ENCODE measurements at regions not wholly inside any gene's neighbourhood (a gene's known extent, or its start where the extent isn't known, plus 50 kb on each side); places are given as distances from the start of the nearest gene placed in this dataset.

DNA sequence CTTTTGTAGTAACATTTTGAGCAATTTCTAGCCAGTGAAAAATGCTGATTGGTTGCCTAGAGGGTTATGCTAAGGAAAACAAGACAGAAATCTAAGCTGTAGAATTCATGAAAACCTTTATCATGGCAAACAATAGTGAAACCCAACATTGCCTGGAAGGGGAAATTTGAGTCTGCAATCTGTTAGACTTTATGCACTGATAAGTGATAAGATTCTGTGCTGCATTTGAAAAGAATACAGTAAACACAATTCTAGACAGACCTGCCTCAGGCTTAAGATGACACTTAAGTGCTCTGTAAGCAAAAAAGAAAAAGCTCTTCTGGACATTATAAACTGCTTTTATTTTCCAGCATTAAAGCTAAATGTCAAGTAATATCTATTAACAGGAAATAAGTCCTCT is 519.3 kb downstream of the ISL1 start:
- in situ Hi-C loops (cut with HindIII; ENCODE audit: low sequenced_read_pairs), result no loop called here

DNA sequence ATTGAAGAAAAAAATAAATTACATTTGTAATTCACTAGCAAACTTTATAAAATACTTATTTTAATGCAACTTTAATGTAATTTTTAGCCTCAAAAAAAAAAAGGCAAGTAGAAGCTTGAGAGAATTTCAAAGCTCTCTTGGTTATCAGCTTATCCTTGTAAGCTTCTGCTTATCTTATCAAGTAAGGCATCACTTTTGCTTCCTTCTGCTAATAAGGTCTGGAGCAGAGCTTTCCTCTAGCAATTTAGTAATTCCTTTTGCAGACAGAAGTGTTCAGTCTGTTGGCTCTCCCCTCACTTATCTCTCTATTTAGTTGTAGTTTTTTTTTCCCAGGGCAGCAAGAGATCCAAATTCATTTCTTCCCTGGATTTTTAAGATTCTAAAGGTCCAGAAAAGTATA is 525.0 kb downstream of the ISL1 start:
- in situ Hi-C loops (cut with HindIII; ENCODE audit: low sequenced_read_pairs), result no loop called here

DNA sequence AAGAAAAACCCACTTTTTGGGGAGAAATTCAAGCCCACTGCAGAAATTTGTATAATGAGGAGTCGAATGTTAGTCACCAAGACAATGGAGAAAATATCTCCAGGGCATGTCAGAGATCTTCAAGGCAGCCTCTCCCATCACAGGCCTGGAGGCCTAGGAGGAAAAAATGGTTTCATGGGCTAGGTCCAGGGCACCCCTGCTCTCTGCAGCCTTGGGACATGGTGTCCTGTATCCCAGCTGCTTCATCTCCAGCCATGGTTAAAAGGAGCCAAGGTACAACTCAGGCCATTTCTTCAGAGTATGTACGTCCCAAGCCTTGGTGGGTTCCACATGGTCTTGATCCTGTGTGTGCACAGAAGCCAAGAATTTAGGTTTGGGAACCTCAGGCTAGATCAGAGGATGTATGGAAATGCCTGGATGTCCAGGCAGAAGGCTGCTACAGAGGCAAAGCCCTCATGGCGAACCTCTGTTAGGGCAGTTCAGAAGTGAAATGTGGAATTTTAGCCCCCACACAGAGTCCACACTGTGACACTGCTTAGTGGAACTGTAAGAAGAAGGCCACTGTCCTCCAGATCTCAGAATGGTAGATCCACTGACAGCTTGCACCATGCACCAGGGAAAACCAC is 561.4 kb downstream of the ISL1 start:
- in situ Hi-C loops (cut with HindIII; ENCODE audit: low sequenced_read_pairs), result no loop called here

DNA sequence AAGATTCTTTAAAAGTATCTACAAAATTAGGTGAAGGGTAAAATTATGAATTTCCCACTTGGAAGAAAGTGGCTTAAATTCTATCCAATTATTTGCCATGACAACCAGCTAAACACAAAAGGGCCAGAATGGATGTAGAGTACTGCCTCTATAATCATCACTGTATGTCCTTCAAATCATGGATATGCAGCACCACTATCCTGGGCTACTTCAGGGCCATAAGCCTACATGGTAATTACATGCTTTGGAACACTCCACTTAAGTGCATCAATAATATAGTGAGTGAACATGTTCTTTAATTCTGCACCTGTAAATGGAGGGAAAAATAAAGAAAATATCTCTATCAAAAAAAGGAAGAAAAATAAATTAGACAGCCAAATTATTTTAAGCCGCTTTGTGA is 575.2 kb downstream of the ISL1 start:
- in situ Hi-C loops (cut with HindIII; ENCODE audit: low sequenced_read_pairs), result loop anchor here (25.0 kb wide), 1 partner anchor 996 kb away; no protein-coding TSS in a partner anchor

GRCh38 chr5:51960617-51961121 is 577.4 kb downstream of the ISL1 start:
- in situ Hi-C loops (cut with HindIII; ENCODE audit: low sequenced_read_pairs), result loop anchor here (25.0 kb wide), 1 partner anchor 998 kb away; no protein-coding TSS in a partner anchor

GRCh38 chr5:51961154-51961562 is 577.9 kb downstream of the ISL1 start:
- in situ Hi-C loops (cut with HindIII; ENCODE audit: low sequenced_read_pairs), result loop anchor here (25.0 kb wide), 1 partner anchor 999 kb away; no protein-coding TSS in a partner anchor

GRCh38 chr5:51968756-51969155 is 585.5 kb downstream of the ISL1 start:
- in situ Hi-C loops (cut with HindIII; ENCODE audit: low sequenced_read_pairs), result loop anchor here (25.0 kb wide), 1 partner anchor 1006 kb away; no protein-coding TSS in a partner anchor

DNA sequence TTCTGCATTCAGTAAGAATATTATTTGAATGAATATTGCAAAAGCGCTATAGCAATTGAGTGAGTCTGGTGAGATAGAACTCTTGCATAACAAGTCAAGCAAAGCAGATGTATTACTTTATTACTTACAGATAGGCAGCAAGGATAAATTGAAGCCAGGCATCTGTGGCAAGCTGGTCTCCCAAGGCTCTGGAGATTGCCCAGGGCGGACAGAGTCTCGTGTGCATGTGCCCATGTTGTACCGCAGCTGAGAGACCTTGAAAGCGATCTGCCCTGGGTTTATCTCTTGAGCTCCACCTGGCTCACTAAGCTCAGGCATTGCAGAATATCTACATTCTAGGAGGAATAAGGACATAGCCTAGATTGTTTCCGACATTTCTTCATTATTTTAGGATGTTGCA is 591.6 kb downstream of the ISL1 start:
- in situ Hi-C loops (cut with HindIII; ENCODE audit: low sequenced_read_pairs), result loop anchor here (25.0 kb wide), 1 partner anchor 1013 kb away; no protein-coding TSS in a partner anchor

DNA sequence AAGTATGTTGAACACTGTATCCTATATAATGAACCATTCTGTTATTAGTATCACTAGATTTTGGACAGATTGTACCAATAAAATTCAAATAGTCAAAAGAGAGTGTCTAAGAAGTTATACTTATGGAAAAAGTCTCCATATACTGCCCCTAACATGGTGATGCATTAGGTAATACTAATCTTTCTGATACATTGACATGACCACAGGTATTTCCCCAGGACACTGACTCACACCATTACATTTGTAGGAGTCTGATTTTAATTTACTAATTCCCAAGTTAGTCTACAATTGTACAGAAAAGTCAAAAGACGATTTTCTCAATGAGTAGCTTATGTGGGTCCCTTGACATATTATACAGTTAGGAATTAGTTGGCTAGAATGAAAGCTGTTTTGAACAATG is 593.8 kb downstream of the ISL1 start:
- in situ Hi-C loops (cut with HindIII; ENCODE audit: low sequenced_read_pairs), result no loop called here

GRCh38 chr5:51983161-51983560 is 599.9 kb downstream of the ISL1 start:
- in situ Hi-C loops (cut with HindIII; ENCODE audit: low sequenced_read_pairs), result no loop called here

- in situ Hi-C loops (cut with HindIII; ENCODE audit: low sequenced_read_pairs), result no loop called here
These were observed 603.5 kb downstream of the ISL1 start for GRCh38 chr5:51986733-51987132.

- in situ Hi-C loops (cut with HindIII; ENCODE audit: low sequenced_read_pairs), result no loop called here
These were observed 604.0 kb downstream of the ISL1 start for GRCh38 chr5:51987239-51987638.

GRCh38 chr5:51987669-51988209 is 604.5 kb downstream of the ISL1 start:
- in situ Hi-C loops (cut with HindIII; ENCODE audit: low sequenced_read_pairs), result no loop called here

DNA sequence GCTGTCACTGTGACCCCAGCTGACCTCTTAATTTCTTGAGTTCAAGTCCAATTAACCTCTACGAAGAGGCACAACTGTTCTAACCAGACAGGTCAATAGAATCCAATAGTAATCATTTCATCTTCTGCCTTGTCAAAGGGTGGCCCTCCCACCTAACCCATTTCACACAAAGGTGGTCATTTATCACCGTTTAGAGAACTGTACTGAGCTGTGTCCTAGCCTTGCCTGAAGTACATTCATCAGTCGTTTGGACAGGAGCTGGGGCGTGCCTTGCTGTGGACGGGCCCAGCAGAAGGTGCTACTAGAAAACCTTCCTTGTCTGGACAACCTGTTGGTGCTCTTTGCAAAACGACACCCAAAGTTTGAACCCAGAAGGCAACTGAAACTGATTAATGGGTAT is 605.4 kb downstream of the ISL1 start:
- in situ Hi-C loops (cut with HindIII; ENCODE audit: low sequenced_read_pairs), result no loop called here

GRCh38 chr5:51990241-51990640 is 607.0 kb downstream of the ISL1 start:
- in situ Hi-C loops (cut with HindIII; ENCODE audit: low sequenced_read_pairs), result no loop called here

DNA sequence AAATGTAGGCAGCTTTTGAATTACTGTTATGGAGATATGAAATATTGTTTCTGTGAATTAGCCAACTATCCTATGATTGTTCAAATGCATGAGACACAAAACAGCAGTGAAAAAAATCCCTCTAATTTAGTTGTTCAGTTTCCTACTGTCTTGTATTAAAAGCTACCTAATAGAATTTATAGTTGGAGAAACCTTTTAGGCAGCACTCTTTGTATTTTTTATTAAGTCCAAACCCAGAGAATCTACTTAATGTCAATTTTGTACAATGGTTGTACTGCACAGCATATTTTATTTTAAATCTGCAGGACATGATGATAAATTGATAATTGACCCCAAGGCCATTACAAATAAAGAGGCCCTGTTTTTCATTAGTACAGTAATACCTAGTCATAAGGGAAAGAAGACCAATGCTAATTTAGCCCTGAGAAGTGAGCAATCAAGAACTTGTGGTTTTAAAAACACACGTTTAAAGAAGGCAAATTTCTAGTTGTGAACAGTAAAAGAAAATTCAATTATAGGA is 607.5 kb downstream of the ISL1 start:
- in situ Hi-C loops (cut with HindIII; ENCODE audit: low sequenced_read_pairs), result no loop called here

DNA sequence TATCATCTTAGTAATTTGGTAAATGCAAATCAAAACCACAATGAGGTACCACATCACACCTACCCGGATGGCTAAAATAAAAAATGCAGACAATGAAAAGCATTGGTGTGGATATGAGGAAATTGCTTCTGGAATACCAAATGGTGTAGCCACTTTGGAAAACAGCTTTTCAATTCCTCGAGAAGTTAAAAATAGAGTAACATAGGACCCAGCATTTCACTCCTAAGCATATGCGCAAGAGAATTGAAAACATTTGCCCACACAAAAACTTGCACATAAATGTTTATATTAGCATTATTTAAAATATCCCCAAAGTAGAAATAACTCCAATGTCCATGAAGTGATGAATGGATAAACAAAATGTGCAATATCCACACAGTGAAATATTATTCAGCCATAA is 608.7 kb downstream of the ISL1 start:
- in situ Hi-C loops (cut with HindIII; ENCODE audit: low sequenced_read_pairs), result no loop called here

GRCh38 chr5:51995773-51996306 is 612.6 kb downstream of the ISL1 start:
- in situ Hi-C loops (cut with HindIII; ENCODE audit: low sequenced_read_pairs), result no loop called here

DNA sequence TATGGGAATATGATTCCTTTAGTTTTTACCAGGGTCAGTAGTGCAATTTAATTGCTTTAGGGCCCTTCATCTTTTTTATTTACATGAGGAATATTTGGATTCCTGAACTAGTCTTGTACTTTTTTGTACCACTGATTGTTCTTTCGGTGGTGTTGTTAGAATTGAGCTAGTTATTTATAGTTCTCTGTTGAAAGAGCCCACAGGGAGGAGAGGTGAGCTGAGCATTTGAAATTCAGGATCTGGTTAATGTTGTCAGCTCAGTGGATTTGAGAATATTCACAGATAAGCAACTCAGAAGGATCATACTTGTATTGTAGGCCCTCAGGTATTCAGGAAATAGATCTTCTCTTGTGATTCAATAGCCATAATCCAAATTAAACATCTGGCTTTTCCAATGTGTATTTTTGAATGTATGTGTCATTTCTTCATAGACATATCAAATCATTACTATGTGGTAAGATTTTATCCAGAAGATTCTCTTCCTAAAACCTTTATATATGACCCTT is 613.2 kb downstream of the ISL1 start:
- in situ Hi-C loops (cut with HindIII; ENCODE audit: low sequenced_read_pairs), result no loop called here

GRCh38 chr5:51997500-51997899 is 614.3 kb downstream of the ISL1 start:
- in situ Hi-C loops (cut with HindIII; ENCODE audit: low sequenced_read_pairs), result no loop called here

DNA sequence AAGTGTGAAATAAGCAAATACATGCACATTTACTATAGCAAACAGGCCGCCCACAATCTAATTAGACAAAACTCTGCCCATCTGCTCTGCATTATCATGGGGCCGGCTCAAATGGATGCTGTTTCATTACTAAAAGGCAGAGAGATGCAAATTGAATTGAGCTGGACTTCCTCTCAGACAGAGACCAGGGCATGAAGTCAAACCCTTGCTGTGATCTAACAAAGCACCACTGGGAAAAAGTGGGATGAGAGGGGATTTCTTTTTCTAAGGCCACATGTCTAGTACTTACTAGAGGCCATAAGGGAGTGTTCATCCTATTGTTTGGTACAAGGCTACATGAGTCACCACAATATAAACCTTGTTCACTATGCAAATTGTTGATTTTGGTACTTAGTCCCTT is 614.7 kb downstream of the ISL1 start:
- in situ Hi-C loops (cut with HindIII; ENCODE audit: low sequenced_read_pairs), result no loop called here

Measured in DLD1 (cell line).